Mammary epithelial cell (primary cell): ENCODE measurements at regions not wholly inside any gene's neighbourhood (a gene's known extent, or its start where the extent isn't known, plus 50 kb on each side); places are given as distances from the start of the nearest gene placed in this dataset.

Source experiments
- EZH2 ChIP-seq: IDR thresholded peaks from 2 replicates; pipeline ENCODE4 v1.6.1; 2012; ENCODE audit warnings: low read length, inconsistent platforms, borderline replicate concordance
- TF ChIP-seq, protein P1 (sequence below), 2 donors: IDR thresholded peaks in 1 of 2; conservative IDR thresholded peaks in 1 of 2; 2 replicates each; pipeline ENCODE4 v1.5.1; 2011 to 2012; ENCODE audit warnings: inconsistent platforms in 2 of 2, low read length in 2 of 2, mild to moderate bottlenecking in 2 of 2, control low read depth in 1 of 2, low read depth in 1 of 2; ENCODE audit not compliant: insufficient read depth in 1 of 2; ENCODE audit errors: extremely low read depth in 1 of 2

GRCh38 chr21:31398574-31398973 is 54.5 kb upstream of the TIAM1 start:
- TF ChIP-seq, protein P1, sequence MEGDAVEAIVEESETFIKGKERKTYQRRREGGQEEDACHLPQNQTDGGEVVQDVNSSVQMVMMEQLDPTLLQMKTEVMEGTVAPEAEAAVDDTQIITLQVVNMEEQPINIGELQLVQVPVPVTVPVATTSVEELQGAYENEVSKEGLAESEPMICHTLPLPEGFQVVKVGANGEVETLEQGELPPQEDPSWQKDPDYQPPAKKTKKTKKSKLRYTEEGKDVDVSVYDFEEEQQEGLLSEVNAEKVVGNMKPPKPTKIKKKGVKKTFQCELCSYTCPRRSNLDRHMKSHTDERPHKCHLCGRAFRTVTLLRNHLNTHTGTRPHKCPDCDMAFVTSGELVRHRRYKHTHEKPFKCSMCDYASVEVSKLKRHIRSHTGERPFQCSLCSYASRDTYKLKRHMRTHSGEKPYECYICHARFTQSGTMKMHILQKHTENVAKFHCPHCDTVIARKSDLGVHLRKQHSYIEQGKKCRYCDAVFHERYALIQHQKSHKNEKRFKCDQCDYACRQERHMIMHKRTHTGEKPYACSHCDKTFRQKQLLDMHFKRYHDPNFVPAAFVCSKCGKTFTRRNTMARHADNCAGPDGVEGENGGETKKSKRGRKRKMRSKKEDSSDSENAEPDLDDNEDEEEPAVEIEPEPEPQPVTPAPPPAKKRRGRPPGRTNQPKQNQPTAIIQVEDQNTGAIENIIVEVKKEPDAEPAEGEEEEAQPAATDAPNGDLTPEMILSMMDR (conservative IDR thresholded peaks at IDR 0.05 in 1 of 2, IDR thresholded peaks at IDR 0.05 in 1 of 2; ENCODE audit: extremely low read depth in 1 of 2, insufficient read depth in 1 of 2, low read depth in 1 of 2, low read length in 2 of 2): no peak
- no peak for TF ChIP-seq EZH2
